Calu3 (cell line): ENCODE measurements at regions not wholly inside any gene's neighbourhood (a gene's known extent, or its start where the extent isn't known, plus 50 kb on each side); places are given as distances from the start of the nearest gene placed in this dataset.
A peak's percentile ranks its signal among the peaks of the same experiment; 100 is the strongest.

ENCODE experiments used
- BruUV-seq: library from RNA; stranded (reverse); fragments of 400-500 nt; replicated peaks from 2 replicates; lab custom pipeline; 2021; lab: Mats Ljungman, UMichigan
- CTCF ChIA-PET: fragments of 300-600 bp; sonication (Branson Sonifier 250); formaldehyde crosslinking; loops from one replicate; lab custom pipeline; 2022; ENCODE audit warnings: antibody characterized with exemption; lab: Charles Lee
- DNase-seq: peaks from one replicate; pipeline ENCODE4 v3.0.0; 2022
- H3K27ac Mint-ChIP-seq: one replicate; pipeline ENCODE4 v1.8.0; 2022; ENCODE audit warnings: mixed read lengths; ENCODE audit not compliant: unreplicated experiment
- H3K27me3 Mint-ChIP-seq: one replicate; pipeline ENCODE4 v1.8.0; 2022; ENCODE audit warnings: mixed read lengths; ENCODE audit not compliant: unreplicated experiment
- H3K36me3 Mint-ChIP-seq: one replicate; pipeline ENCODE4 v1.8.0; 2022; ENCODE audit warnings: mild to moderate bottlenecking, moderate library complexity, mixed read lengths; ENCODE audit not compliant: insufficient read depth, unreplicated experiment
- H3K4me1 Mint-ChIP-seq: one replicate; pipeline ENCODE4 v1.8.0; 2022; ENCODE audit warnings: mild to moderate bottlenecking, low read depth, mixed read lengths; ENCODE audit not compliant: unreplicated experiment
- H3K4me3 Mint-ChIP-seq: one replicate; pipeline ENCODE4 v1.8.0; 2022; ENCODE audit warnings: mild to moderate bottlenecking, low read depth, moderate library complexity, mixed read lengths; ENCODE audit not compliant: unreplicated experiment
- H3K9me3 Mint-ChIP-seq: one replicate; pipeline ENCODE4 v1.8.0; 2022; ENCODE audit warnings: low read depth, mixed read lengths; ENCODE audit not compliant: unreplicated experiment
- intact Hi-C: fragments of 100-400 bp; cut with micrococcal nuclease; formaldehyde crosslinking; loops from one replicate; pipeline ENCODE4 v1.10.0; 2022; ENCODE audit not compliant: unreplicated experiment
- TF ChIP-seq, protein P1 (sequence below): fragments of 200-600 bp; IDR thresholded peaks from one replicate; pipeline ENCODE4 v1.8.0; 2022; ENCODE audit warnings: antibody characterized with exemption; ENCODE audit not compliant: unreplicated experiment

DNA sequence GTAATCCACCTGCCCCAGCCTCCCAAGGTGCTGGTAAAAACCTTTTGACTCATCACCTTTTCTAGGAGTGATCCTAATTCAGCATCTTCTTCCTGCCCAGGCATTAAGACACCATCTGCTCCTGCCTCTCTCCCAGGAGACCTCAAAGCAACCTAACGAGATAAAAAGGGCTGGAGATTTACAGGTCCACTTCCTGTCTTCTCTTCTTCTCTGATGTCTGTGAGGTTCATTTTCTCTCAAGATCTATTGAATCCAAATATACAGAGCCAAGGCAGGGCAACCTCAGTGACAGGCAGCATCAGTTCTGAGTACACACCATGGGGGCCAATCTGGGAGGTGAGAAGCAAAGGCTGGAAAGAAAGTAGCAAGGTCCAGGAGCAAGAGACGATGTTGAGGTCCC is 219.4 kb downstream of the SETD4 start:
- CTCF ChIA-PET, result interaction anchor here (0.9 kb wide), 1 partner anchor 1095 kb away, joined by 4 read pairs; no protein-coding TSS in a partner anchor
- no peak for DNase-seq
- Mint-ChIP-seq H3K36me3 (no peaks in the 10 kb centered on the region), H3K27ac (no peak overlapping the region), H3K4me3 (no peak overlapping the region), H3K4me1 (no peaks in the 10 kb centered on the region), H3K27me3 (peaks cover 10% of the 10 kb centered on the region), H3K9me3 (no peaks in the 10 kb centered on the region)
- intact Hi-C loops, result loop anchor here (5.0 to 10.0 kb wide), 2 partner anchors 164 to 436 kb away; no protein-coding TSS in a partner anchor
- TF ChIP-seq, protein P1, sequence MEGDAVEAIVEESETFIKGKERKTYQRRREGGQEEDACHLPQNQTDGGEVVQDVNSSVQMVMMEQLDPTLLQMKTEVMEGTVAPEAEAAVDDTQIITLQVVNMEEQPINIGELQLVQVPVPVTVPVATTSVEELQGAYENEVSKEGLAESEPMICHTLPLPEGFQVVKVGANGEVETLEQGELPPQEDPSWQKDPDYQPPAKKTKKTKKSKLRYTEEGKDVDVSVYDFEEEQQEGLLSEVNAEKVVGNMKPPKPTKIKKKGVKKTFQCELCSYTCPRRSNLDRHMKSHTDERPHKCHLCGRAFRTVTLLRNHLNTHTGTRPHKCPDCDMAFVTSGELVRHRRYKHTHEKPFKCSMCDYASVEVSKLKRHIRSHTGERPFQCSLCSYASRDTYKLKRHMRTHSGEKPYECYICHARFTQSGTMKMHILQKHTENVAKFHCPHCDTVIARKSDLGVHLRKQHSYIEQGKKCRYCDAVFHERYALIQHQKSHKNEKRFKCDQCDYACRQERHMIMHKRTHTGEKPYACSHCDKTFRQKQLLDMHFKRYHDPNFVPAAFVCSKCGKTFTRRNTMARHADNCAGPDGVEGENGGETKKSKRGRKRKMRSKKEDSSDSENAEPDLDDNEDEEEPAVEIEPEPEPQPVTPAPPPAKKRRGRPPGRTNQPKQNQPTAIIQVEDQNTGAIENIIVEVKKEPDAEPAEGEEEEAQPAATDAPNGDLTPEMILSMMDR, result no peak
- BruUV-seq, result no TSS peak

DNA sequence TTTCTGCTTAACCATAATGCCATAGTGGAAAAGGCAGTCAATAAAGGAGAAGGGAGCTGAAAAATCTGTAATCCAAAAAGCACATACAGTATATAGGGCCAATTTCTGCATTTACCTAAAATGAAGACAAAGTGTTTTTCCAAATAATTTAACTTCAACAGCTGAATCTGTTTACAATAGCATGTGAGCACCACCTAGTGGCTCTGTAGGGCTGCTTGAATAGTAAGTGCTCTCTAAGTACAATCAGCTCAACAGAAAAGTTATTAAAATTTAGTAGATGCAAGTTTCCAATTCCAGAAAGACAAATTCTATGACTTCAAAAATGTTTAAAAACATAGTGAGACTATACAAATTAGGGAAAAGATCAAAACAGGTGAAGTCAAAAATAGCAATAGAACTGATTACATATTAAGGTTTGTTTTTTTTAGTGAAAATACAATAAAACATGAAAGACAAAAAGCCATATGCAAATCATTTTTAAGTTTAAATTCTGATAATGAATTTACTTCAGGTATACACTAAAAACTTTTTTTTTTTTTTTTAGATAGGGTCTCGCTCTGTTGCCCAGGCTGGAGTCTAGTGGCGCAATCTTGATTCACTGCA is 220.0 kb downstream of the SETD4 start:
- Mint-ChIP-seq H3K4me1 (no peaks in the 10 kb centered on the region), H3K27ac (no peak overlapping the region), H3K27me3 (peaks cover 4% of the 10 kb centered on the region), H3K9me3 (no peaks in the 10 kb centered on the region), H3K36me3 (no peaks in the 10 kb centered on the region), H3K4me3 (no peak overlapping the region)
- DNase-seq, result peak; percentile 56
- TF ChIP-seq, protein P1, result peak; percentile 65
- CTCF ChIA-PET, result interaction anchor here (0.6 to 1.9 kb wide), 11 partner anchors 9 to 1095 kb away, joined by 3 to 11 read pairs (median 4); no protein-coding TSS in a partner anchor
- intact Hi-C loops, result loop anchor here (5.0 to 10.0 kb wide), 2 partner anchors 163 to 435 kb away; no protein-coding TSS in a partner anchor
- BruUV-seq, result no TSS peak

DNA sequence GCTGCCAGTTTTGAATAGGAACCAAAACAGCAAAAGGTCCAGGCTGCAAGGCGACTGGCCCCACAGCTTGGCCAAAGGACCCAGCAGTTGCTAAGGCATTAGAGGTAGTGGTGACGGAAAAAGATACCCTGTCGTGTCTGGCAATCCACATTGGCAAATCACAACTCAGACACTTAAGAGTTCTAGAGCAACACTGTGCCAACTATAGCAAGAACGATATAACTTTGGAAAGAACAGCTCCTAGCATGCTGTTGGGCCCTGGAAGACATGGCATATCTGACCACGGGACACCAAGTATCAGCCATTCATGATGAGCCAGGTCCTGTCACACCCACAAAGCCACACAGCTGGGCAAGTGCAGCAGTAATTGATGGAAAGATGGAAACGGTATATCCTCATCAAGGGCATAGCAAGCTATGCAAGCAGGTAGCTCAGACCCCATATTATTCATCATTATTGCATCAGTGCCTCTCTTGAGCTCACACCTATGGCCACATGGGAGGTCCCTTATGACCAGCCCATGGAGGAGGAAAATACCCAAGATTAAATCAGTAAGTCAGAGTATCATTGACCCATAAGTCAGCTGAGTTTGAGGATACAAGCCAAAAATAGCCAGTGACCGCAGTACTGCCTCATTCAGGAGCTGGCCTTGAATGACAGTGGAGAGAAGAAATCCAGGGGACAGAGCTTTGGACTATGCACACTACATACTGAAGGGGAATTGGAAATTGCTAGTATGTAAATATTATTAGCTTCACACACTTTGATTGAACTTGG is 221.2 kb downstream of the SETD4 start:
- BruUV-seq, result no TSS peak
- TF ChIP-seq, protein P1, result no peak
- H3K27ac Mint-ChIP-seq, result no peak overlapping the region
- no peak for DNase-seq
- CTCF ChIA-PET, result interaction anchor here (1.1 to 1.9 kb wide), 4 partner anchors 101 to 438 kb away, joined by 4 to 11 read pairs (median 8); no protein-coding TSS in a partner anchor
- H3K4me1 Mint-ChIP-seq, result no peaks in the 10 kb centered on the region
- no peak overlapping the region for H3K4me3 Mint-ChIP-seq
- no peaks in the 10 kb centered on the region for H3K36me3 Mint-ChIP-seq
- intact Hi-C loops, result no loop called here
- H3K27me3 Mint-ChIP-seq, result no peaks in the 10 kb centered on the region
- no peaks in the 10 kb centered on the region for H3K9me3 Mint-ChIP-seq

- H3K4me3 Mint-ChIP-seq, result no peak overlapping the region
- intact Hi-C loops, result no loop called here
Observed at GRCh38 chr21:35838350-35838749, 222.0 kb downstream of the SETD4 start.

More at GRCh38 chr21:35838350-35838749, 222.0 kb downstream of the SETD4 start:
- no peaks in the 10 kb centered on the region for H3K27me3 Mint-ChIP-seq
- no peaks in the 10 kb centered on the region for H3K36me3 Mint-ChIP-seq
- H3K4me1 Mint-ChIP-seq, result no peaks in the 10 kb centered on the region
- no peak overlapping the region for H3K27ac Mint-ChIP-seq
- BruUV-seq, result no TSS peak
- no peak for DNase-seq
- no peaks in the 10 kb centered on the region for H3K9me3 Mint-ChIP-seq
- CTCF ChIA-PET, result no interaction called here
- TF ChIP-seq, protein P1, result no peak
